Hepatocyte (in vitro differentiated cells): ENCODE measurements at regions not wholly inside any gene's neighbourhood (a gene's known extent, or its start where the extent isn't known, plus 50 kb on each side); places are given as distances from the start of the nearest gene placed in this dataset.

Experiments used
- DNase-seq: peaks from one replicate; pipeline ENCODE4 v3.0.0-alpha.2; 2016; ENCODE audit warnings: low spot score
- H2AFZ ChIP-seq: fragments of 200-600 bp; sonication (generic); 2 replicates; pipeline ENCODE4 v1.6.0; 2016; ENCODE audit warnings: antibody characterized with exemption, mild to moderate bottlenecking
- H3K27ac ChIP-seq: fragments of 200-600 bp; sonication (generic); 2 replicates; pipeline ENCODE4 v1.5.1; 2016; ENCODE audit warnings: mild to moderate bottlenecking
- H3K27me3 ChIP-seq: fragments of 200-600 bp; sonication (generic); 2 replicates; pipeline ENCODE4 v1.6.1; 2016
- H3K36me3 ChIP-seq: fragments of 200-600 bp; sonication (generic); replicated peaks from 2 replicates; pipeline ENCODE4 v1.5.1; 2016; ENCODE audit warnings: low read depth; ENCODE audit not compliant: insufficient read depth
- H3K4me1 ChIP-seq: fragments of 200-600 bp; sonication (generic); 2 replicates; pipeline ENCODE4 v1.5.1; 2016; ENCODE audit warnings: mild to moderate bottlenecking, moderate library complexity; ENCODE audit not compliant: insufficient read depth
- H3K4me2 ChIP-seq: fragments of 200-600 bp; sonication (generic); 2 replicates; pipeline ENCODE4 v1.6.0; 2016
- H3K4me3 ChIP-seq: fragments of 200-600 bp; sonication (generic); 2 replicates; pipeline ENCODE4 v1.5.1; 2016; ENCODE audit warnings: mild to moderate bottlenecking
- H3K79me2 ChIP-seq: fragments of 200-600 bp; sonication (generic); 2 replicates; pipeline ENCODE4 v1.6.0; 2017; ENCODE audit warnings: mild to moderate bottlenecking
- H3K9me2 ChIP-seq: fragments of 200-600 bp; sonication (generic); replicated peaks from 2 replicates; pipeline ENCODE4 v1.6.0; 2017; ENCODE audit warnings: mild to moderate bottlenecking; ENCODE audit not compliant: insufficient read depth
- H3K9me3 ChIP-seq: fragments of 200-600 bp; sonication (generic); 2 replicates; pipeline ENCODE4 v1.5.1; 2016; ENCODE audit warnings: low read depth, mild to moderate bottlenecking
- H4K20me1 ChIP-seq: fragments of 200-600 bp; sonication (generic); 2 replicates; pipeline ENCODE4 v1.6.0; 2016; ENCODE audit warnings: mild to moderate bottlenecking; ENCODE audit not compliant: insufficient read depth, poor library complexity, severe bottlenecking
- CTCF ChIP-seq: fragments of 200-600 bp; sonication (generic); IDR thresholded peaks from 2 replicates; pipeline ENCODE4 v1.5.1; 2016; ENCODE audit warnings: antibody characterized with exemption, mild to moderate bottlenecking; ENCODE audit not compliant: poor library complexity
- EZH2 ChIP-seq: fragments of 200-600 bp; sonication (generic); IDR thresholded peaks from 2 replicates; pipeline ENCODE4 v1.6.1; 2016; ENCODE audit warnings: antibody characterized with exemption, mild to moderate bottlenecking, borderline replicate concordance
- EZH2phosphoT487 ChIP-seq: fragments of 200-600 bp; sonication (generic); IDR thresholded peaks from one replicate; pipeline ENCODE4 v1.6.1; 2018; ENCODE audit warnings: antibody characterized with exemption, mild to moderate bottlenecking, low read depth, moderate library complexity; ENCODE audit not compliant: unreplicated experiment, severe bottlenecking
- WGBS: methylation state at CpG from one replicate; pipeline ENCODE4 v1.1.6; 2016; ENCODE audit warnings: low lambda C conversion rate; ENCODE audit errors: missing lambda C conversion rate; 5-methylcytosine and 5-hydroxymethylcytosine counted together

- WGBS = 38% methylated on average over 5 of the region's 5 CpGs
- no peaks in the 10 kb centered on the region for H3K9me3 ChIP-seq
- H2AFZ ChIP-seq = no peak overlapping the region
- no peak overlapping the region for H3K27ac ChIP-seq
- H3K79me2 ChIP-seq = no peaks in the 10 kb centered on the region
- no peaks in the 10 kb centered on the region for H3K27me3 ChIP-seq
- no peak overlapping the region for H3K4me2 ChIP-seq
- no peak for TF ChIP-seq EZH2phosphoT487
- no peak for TF ChIP-seq EZH2
- no peak for TF ChIP-seq CTCF
- H3K4me1 ChIP-seq = no peaks in the 10 kb centered on the region
- no peak overlapping the region for H3K4me3 ChIP-seq
- no peaks in the 10 kb centered on the region for H3K9me2 ChIP-seq
- no peaks in the 10 kb centered on the region for H3K36me3 ChIP-seq
- DNase-seq = peak; percentile 55
- H4K20me1 ChIP-seq = no peaks in the 10 kb centered on the region
These were observed 121.5 kb downstream of the CHST1 start for GRCh38 chr11:45543808-45544422.

GRCh38 chr11:45543081-45543480 is 122.3 kb downstream of the CHST1 start:
- H3K4me1 ChIP-seq = no peaks in the 10 kb centered on the region
- H2AFZ ChIP-seq = no peak overlapping the region
- WGBS = 92% methylated on average over 2 of the region's 2 CpGs
- no peaks in the 10 kb centered on the region for H3K9me3 ChIP-seq
- no peaks in the 10 kb centered on the region for H3K36me3 ChIP-seq
- no peak overlapping the region for H3K4me3 ChIP-seq
- no peaks in the 10 kb centered on the region for H3K9me2 ChIP-seq
- no peak for DNase-seq
- TF ChIP-seq EZH2 = no peak
- TF ChIP-seq CTCF = no peak
- TF ChIP-seq EZH2phosphoT487 = no peak
- H3K79me2 ChIP-seq = no peaks in the 10 kb centered on the region
- H3K27me3 ChIP-seq = no peaks in the 10 kb centered on the region
- H4K20me1 ChIP-seq = no peaks in the 10 kb centered on the region
- H3K4me2 ChIP-seq = no peak overlapping the region
- H3K27ac ChIP-seq = no peak overlapping the region

GRCh38 chr11:45541693-45542434 is 123.6 kb downstream of the CHST1 start:
- H3K27ac ChIP-seq = no peak overlapping the region
- WGBS = 75% methylated on average over 10 of the region's 10 CpGs
- no peaks in the 10 kb centered on the region for H3K79me2 ChIP-seq
- no peaks in the 10 kb centered on the region for H3K36me3 ChIP-seq
- no peak overlapping the region for H3K4me3 ChIP-seq
- TF ChIP-seq EZH2phosphoT487 (no peak), CTCF (no peak), EZH2 (no peak)
- H3K4me2 ChIP-seq = no peak overlapping the region
- no peaks in the 10 kb centered on the region for H4K20me1 ChIP-seq
- no peaks in the 10 kb centered on the region for H3K4me1 ChIP-seq
- no peak for DNase-seq
- no peak overlapping the region for H2AFZ ChIP-seq
- H3K27me3 ChIP-seq = no peaks in the 10 kb centered on the region
- no peaks in the 10 kb centered on the region for H3K9me3 ChIP-seq
- no peaks in the 10 kb centered on the region for H3K9me2 ChIP-seq
